Hematopoietic multipotent progenitor cell treated with erythropoietin and hydrocortisone succinate and interleukin-3 and kit ligand, for 15 days (in vitro differentiated cells): ENCODE measurements at regions not wholly inside any gene's neighbourhood (a gene's known extent, or its start where the extent isn't known, plus 50 kb on each side); places are given as distances from the start of the nearest gene placed in this dataset.
"Not testable (repeated sequence)": the region's sequence is repeated elsewhere in the genome, so short reads cannot be mapped to it uniquely, and the experiment has no call there.

ENCODE experiments used
- DNase-seq: peaks from one replicate; pipeline ENCODE4 v3.0.0-alpha.2; 2015; ENCODE audit warnings: low spot score

- DNase-seq: no peak
Measured at GRCh38 chr14:48261436-48261835, 586.0 kb upstream of the MDGA2 start.

GRCh38 chr14:48260394-48261295 lies 585.2 kb upstream of the MDGA2 start:
- not testable (repeated sequence) for DNase-seq

- DNase-seq: not testable (repeated sequence)
Measured at GRCh38 chr14:48259876-48260275, 584.5 kb upstream of the MDGA2 start.

GRCh38 chr14:48259232-48259631 lies 583.8 kb upstream of the MDGA2 start:
- not testable (repeated sequence) for DNase-seq

- not testable (repeated sequence) for DNase-seq
Measured at GRCh38 chr14:48258703-48259102, 583.3 kb upstream of the MDGA2 start.

GRCh38 chr14:48253020-48253419 lies 577.6 kb upstream of the MDGA2 start:
- DNase-seq: no peak

- DNase-seq: no peak
Measured at GRCh38 chr14:48251290-48251689, 575.9 kb upstream of the MDGA2 start.

GRCh38 chr14:48250575-48250974 lies 575.2 kb upstream of the MDGA2 start:
- no peak for DNase-seq

- DNase-seq: no peak
Measured at GRCh38 chr14:48247977-48248376, 572.6 kb upstream of the MDGA2 start.

GRCh38 chr14:48243900-48244299 lies 568.5 kb upstream of the MDGA2 start:
- no peak for DNase-seq

GRCh38 chr14:48229091-48229490 lies 553.7 kb upstream of the MDGA2 start:
- no peak for DNase-seq

- DNase-seq: no peak
Measured at GRCh38 chr14:48193893-48194292, 518.5 kb upstream of the MDGA2 start.

- DNase-seq: not testable (repeated sequence)
Measured at GRCh38 chr14:48149624-48150023, 474.2 kb upstream of the MDGA2 start.

GRCh38 chr14:48140804-48141203 lies 465.4 kb upstream of the MDGA2 start:
- no peak for DNase-seq

- DNase-seq: no peak
Measured at GRCh38 chr14:48129472-48129871, 454.1 kb upstream of the MDGA2 start.

- no peak for DNase-seq
Measured at GRCh38 chr14:48127674-48128073, 452.3 kb upstream of the MDGA2 start.

GRCh38 chr14:48125654-48126053 lies 450.2 kb upstream of the MDGA2 start:
- DNase-seq: no peak

- DNase-seq: no peak
Measured at GRCh38 chr14:48113713-48114112, 438.3 kb upstream of the MDGA2 start.

GRCh38 chr14:48111151-48111550 lies 435.7 kb upstream of the MDGA2 start:
- no peak for DNase-seq

- no peak for DNase-seq
Measured at GRCh38 chr14:48107646-48108045, 432.2 kb upstream of the MDGA2 start.

GRCh38 chr14:48096897-48097296 lies 421.5 kb upstream of the MDGA2 start:
- DNase-seq: no peak

GRCh38 chr14:48086516-48086915 lies 411.1 kb upstream of the MDGA2 start:
- no peak for DNase-seq

GRCh38 chr14:48075487-48075886 lies 400.1 kb upstream of the MDGA2 start:
- no peak for DNase-seq

- no peak for DNase-seq
Measured at GRCh38 chr14:48052973-48053372, 377.6 kb upstream of the MDGA2 start.
